ENCODE measurements at regions not wholly inside any gene's neighbourhood (a gene's known extent, or its start where the extent isn't known, plus 50 kb on each side); places are given as distances from the start of the nearest gene placed in this dataset.

DNA sequence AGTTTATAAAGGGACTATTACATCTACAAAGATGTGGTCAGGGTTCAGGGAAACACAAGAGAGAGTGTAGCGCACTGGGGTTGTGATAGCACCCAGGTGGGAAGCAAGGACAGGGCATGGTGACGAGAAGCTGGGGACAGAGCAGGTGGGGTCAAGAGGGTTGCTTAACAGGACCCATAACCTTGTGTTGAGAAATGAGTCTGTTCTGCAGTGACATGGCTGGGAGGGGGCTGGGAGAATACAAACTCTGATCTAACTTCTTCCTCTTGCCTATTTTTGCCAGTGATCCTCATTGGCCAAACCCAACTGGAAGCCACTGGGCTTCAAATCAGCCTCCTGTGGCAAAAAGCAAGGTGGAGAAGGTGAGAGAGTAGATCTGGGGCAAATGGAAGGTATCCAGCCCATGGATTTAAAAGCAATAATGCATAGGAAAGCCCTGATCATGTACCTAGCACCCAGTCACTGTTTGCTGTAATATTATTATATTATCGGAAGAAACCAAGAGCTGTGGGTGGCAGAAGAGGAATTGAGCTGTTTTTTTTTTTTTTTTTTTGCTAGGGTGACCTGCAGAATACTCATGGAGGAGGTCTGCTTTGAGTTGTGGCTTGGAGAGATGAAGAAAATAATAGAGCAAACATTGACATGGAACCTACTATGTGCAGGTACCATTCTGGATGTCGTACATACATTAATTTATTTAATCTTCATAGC, 76.9 kb upstream of the ZFHX3 start:
- TF ChIP-seq, protein P1, sequence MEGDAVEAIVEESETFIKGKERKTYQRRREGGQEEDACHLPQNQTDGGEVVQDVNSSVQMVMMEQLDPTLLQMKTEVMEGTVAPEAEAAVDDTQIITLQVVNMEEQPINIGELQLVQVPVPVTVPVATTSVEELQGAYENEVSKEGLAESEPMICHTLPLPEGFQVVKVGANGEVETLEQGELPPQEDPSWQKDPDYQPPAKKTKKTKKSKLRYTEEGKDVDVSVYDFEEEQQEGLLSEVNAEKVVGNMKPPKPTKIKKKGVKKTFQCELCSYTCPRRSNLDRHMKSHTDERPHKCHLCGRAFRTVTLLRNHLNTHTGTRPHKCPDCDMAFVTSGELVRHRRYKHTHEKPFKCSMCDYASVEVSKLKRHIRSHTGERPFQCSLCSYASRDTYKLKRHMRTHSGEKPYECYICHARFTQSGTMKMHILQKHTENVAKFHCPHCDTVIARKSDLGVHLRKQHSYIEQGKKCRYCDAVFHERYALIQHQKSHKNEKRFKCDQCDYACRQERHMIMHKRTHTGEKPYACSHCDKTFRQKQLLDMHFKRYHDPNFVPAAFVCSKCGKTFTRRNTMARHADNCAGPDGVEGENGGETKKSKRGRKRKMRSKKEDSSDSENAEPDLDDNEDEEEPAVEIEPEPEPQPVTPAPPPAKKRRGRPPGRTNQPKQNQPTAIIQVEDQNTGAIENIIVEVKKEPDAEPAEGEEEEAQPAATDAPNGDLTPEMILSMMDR (optimal IDR thresholded peaks at IDR 0.05 in 1 of 3, IDR thresholded peaks at IDR 0.05 in 1 of 3, conservative IDR thresholded peaks at IDR 0.05 in 1 of 3; ENCODE audit: extremely low read depth in 1 of 3, insufficient read depth in 2 of 3, low read length in 3 of 3), result no peak
- no peak for TF ChIP-seq EZH2 (IDR thresholded peaks at IDR 0.05; ENCODE audit: low read length)

Measured in keratinocyte (primary cell).